ENCODE measurements at regions not wholly inside any gene's neighbourhood (a gene's known extent, or its start where the extent isn't known, plus 50 kb on each side); places are given as distances from the start of the nearest gene placed in this dataset.
"Not testable (repeated sequence)": the region's sequence is repeated elsewhere in the genome, so short reads cannot be mapped to it uniquely, and the experiment has no call there.

DNA sequence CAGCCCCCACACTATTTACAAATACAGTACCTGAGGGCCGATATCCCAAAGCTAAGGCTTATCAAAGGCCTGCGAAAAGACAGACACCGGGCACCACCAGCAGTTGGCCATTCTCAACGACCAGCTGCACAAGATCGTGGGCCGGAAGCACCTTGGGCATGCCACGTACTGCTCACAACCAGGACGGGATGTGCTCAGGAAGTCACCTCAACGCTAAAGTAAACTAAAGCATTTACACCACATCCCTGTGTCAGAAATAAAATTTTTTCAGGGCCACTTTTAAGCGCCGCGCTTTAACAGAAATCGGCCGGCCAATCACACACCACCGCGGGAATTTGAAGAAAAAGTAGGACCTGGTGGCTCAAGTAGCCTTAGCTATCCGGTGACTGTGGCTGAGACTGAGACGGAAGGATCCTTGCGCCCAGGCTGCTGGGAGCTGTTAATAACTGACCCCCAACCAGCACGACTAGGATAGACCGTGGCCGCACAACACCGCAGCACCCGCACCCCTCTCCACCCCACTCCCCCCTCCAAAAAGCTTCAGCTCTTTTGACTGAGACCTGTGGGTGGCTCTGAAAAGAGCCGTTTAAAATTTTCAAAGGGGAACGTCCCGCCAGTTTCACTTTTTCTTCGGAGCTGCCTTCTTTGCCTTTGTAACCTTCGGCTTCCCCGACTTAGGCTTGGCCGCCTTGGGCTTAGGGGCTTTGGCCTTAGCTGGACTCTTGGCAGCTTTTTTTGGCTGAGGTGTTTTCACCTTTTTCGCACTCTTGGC, 131.2 kb upstream of the BTN3A2 start:
- intact Hi-C loops (cut with DNase I; ENCODE audit: low total_unique reads) = no loop called here
- peak overlapping the region; percentile 70 for H3K4me3 ChIP-seq (ENCODE audit: low read depth, poor library complexity, severe bottlenecking)
- DNase-seq (ENCODE audit: low spot score in 2 of 2) = peak in 1 of 2 donors; percentile 89
- TF ChIP-seq POLR2A (IDR thresholded peaks at IDR 0.05) (no peak), CTCF (IDR thresholded peaks at IDR 0.05) (no peak)
- WGBS, 2 donors = 1% methylated on average over 32 of the region's 32 CpGs

DNA sequence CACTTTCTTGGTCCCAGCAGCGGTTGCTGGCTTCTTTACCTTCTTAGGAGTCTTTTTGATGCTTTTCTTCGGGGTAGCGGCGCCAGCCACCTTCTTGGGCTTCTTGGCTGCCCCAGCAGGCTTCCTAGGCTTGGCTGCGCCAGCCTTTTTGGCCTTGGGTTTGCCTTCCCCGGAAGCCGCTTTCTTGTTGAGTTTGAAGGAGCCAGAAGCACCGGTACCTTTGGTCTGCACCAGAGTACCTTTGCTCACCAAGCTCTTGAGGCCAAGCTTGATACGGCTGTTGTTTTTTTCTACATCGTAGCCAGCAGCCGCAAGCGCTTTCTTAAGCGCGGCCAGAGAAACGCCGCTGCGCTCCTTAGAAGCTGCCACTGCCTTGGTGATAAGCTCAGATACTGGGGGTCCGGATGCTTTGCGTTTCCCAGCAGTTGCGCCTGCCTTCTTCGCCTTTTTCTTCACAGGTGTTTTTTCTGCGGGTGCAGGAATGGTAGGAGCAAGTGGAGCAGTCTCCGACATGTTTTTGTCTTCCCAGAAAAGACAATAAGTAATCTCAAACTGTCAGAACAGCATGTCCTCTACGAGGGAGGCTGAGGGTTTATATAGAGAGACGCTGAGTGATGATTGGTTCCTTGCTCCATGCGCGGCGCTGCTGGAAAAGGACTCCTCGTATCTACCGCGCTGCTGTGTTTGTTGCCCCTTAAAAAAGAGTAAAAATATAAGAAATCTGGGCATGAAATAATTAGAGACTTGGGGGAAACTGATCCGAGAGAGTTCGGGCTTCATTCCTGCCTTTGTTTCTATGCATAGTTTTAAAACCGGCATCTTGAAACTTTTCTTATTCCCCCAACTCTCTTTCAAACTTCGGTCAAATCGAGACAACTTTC, 130.3 kb upstream of the BTN3A2 start:
- no peak for TF ChIP-seq CTCF (IDR thresholded peaks at IDR 0.05)
- peak in 1 of 2 donors; percentile 86 for TF ChIP-seq POLR2A (IDR thresholded peaks at IDR 0.05)
- H3K4me3 ChIP-seq (ENCODE audit: low read depth, poor library complexity, severe bottlenecking) = peak overlapping the region; percentile 70
- intact Hi-C loops (cut with DNase I; ENCODE audit: low total_unique reads) = no loop called here
- WGBS, 2 donors = 1 to 2% methylated on average over 36 of the region's 36 CpGs
- DNase-seq (ENCODE audit: low spot score in 2 of 2) = no peak

- TF ChIP-seq CTCF (IDR thresholded peaks at IDR 0.05) (no peak), POLR2A (IDR thresholded peaks at IDR 0.05) (no peak)
- DNase-seq (ENCODE audit: low spot score in 2 of 2) = no peak
- H3K4me3 ChIP-seq (ENCODE audit: low read depth, poor library complexity, severe bottlenecking) = no peak overlapping the region
- 20 to 26% methylated on average over 3 of the region's 3 CpGs for WGBS, 2 donors
- intact Hi-C loops (cut with DNase I; ENCODE audit: low total_unique reads) = no loop called here
Measured at GRCh38 chr6:26235302-26235670, 129.7 kb upstream of the BTN3A2 start.

DNA sequence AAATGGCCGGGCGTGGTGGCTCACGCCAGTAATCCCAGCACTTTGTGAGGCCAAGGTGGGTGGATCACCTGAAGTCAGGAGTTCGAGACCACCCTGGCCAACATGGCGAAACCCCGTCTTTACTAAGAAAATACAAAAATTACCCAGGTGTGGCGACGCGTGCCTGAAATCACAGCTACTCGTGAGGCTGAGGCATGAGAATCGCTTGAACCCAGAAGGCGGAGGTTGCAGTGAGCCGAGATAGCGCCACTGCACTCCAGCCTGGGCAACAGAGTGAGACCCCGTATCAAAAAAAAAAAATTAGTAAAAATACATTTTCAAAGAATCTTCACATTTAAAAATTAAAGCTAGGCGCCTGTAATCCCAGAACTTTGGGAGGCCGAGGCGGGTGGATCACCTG, 125.6 kb upstream of the BTN3A2 start:
- DNase-seq (ENCODE audit: low spot score in 2 of 2); H3K4me3 ChIP-seq (ENCODE audit: low read depth, poor library complexity, severe bottlenecking); intact Hi-C loops (cut with DNase I; ENCODE audit: low total_unique reads): not testable (repeated sequence)
- WGBS, 2 donors = 90 to 95% methylated on average over 18 of the region's 18 CpGs

- TF ChIP-seq CTCF (IDR thresholded peaks at IDR 0.05) = no peak
- no peak for TF ChIP-seq POLR2A (IDR thresholded peaks at IDR 0.05)
- H3K4me3 ChIP-seq (ENCODE audit: low read depth, poor library complexity, severe bottlenecking) = peak overlapping the region; percentile 24
- intact Hi-C loops (cut with DNase I; ENCODE audit: low total_unique reads) = no loop called here
- 1% methylated on average over 46 to 49 of the region's 49 CpGs for WGBS, 2 donors
- DNase-seq (ENCODE audit: low spot score in 2 of 2) = peak in 1 of 2 donors; percentile 90
Measured at GRCh38 chr6:26240157-26241032, 124.6 kb upstream of the BTN3A2 start.
